Spleen (tissue), 11 donors: ENCODE measurements at regions not wholly inside any gene's neighbourhood (a gene's known extent, or its start where the extent isn't known, plus 50 kb on each side); places are given as distances from the start of the nearest gene placed in this dataset.
"Not testable (repeated sequence)": the region's sequence is repeated elsewhere in the genome, so short reads cannot be mapped to it uniquely, and the experiment has no call there.

Experiments used
- DNase-seq: peaks from one replicate; pipeline ENCODE4 v3.0.0-alpha.2; 2020
- H3K27ac ChIP-seq, 8 donors: fragments of 200-600 bp; sonication (generic) in 7 of 8; 1 replicate in 4 of 8; 2 replicates in 4 of 8; pipeline versions ENCODE4 v1.5.0 to v1.8.0; 2016 to 2021; ENCODE audit warnings: inconsistent platforms in 4 of 8, mild to moderate bottlenecking in 4 of 8, moderate library complexity in 1 of 8
- H3K27me3 ChIP-seq, 7 donors: fragments of 200-600 bp; sonication (generic) in 6 of 7; replicated peaks in 1 of 7; 1 replicate in 4 of 7; 2 replicates in 3 of 7; pipeline versions ENCODE4 v1.5.0 to v1.8.0; 2016 to 2021; ENCODE audit warnings: inconsistent platforms in 3 of 7, mild to moderate bottlenecking in 1 of 7
- H3K36me3 ChIP-seq, 6 donors: fragments of 200-600 bp; sonication (generic) in 5 of 6; 1 replicate in 4 of 6; 2 replicates in 2 of 6; pipeline versions ENCODE4 v1.5.0 to v1.8.0; 2016 to 2021; ENCODE audit warnings: inconsistent platforms in 2 of 6
- H3K4me1 ChIP-seq, 6 donors: fragments of 200-600 bp; sonication (generic) in 5 of 6; 1 replicate in 3 of 6; 2 replicates in 3 of 6; pipeline versions ENCODE4 v1.5.0 to v1.8.0; 2016 to 2021; ENCODE audit warnings: inconsistent platforms in 3 of 6
- H3K4me3 ChIP-seq, 8 donors: fragments of 200-600 bp; sonication (generic) in 7 of 8; 1 replicate in 4 of 8; 2 replicates in 4 of 8; pipeline versions ENCODE4 v1.5.0 to v1.8.0; 2016 to 2021; ENCODE audit warnings: inconsistent platforms in 4 of 8, mild to moderate bottlenecking in 4 of 8, moderate library complexity in 2 of 8
- H3K9me3 ChIP-seq, 8 donors: fragments of 200-600 bp; sonication (generic) in 7 of 8; 1 replicate in 4 of 8; 2 replicates in 4 of 8; pipeline versions ENCODE4 v1.5.0 to v1.8.0; 2016 to 2021; ENCODE audit warnings: inconsistent platforms in 4 of 8
- POLR2A ChIP-seq, 3 donors: fragments of 450-650 bp; IDR thresholded peaks; one replicate each; pipeline ENCODE4 v1.5.1; 2017; ENCODE audit warnings: antibody characterized with exemption in 3 of 3, mild to moderate bottlenecking in 1 of 3
- POLR2AphosphoS5 ChIP-seq, 3 donors: sonication (generic); formaldehyde crosslinking; IDR thresholded peaks; one replicate each; pipeline ENCODE4 v1.5.1; 2017; ENCODE audit warnings: antibody characterized with exemption in 3 of 3
- WGBS, 5 donors: extraction: QIAGEN DNeasy Blood & Tissue Kit in 3 of 5; methylation state at CpG; one replicate each; pipeline versions ENCODE4 v1.1.5 to v1.1.7; 2013 to 2018; 5-methylcytosine and 5-hydroxymethylcytosine counted together
- intact Hi-C: fragments of 100-400 bp; cut with DNase I; formaldehyde crosslinking; loops from one replicate; pipeline ENCODE4 v1.15.0; 2023; ENCODE audit warnings: low total_unique reads
- TF ChIP-seq, protein P1 (sequence below), 11 experiments: fragments of 200-600 bp in 7 of 11; fragments of 450-650 bp in 4 of 11; sonication (generic) in 4 of 11; IDR thresholded peaks in 8 of 11; conservative IDR thresholded peaks in 3 of 11; 1 replicate in 7 of 11; 2 replicates in 4 of 11; pipeline versions ENCODE4 v1.4.0 to v1.8.0; 2016 to 2021; ENCODE audit warnings: antibody characterized with exemption in 11 of 11, inconsistent platforms in 4 of 11, mild to moderate bottlenecking in 1 of 11
- donor health status: healthy with polysubstance abuse.
- donor health status: DM: no; HTN: no; CAD: no; lungs with moderate emphysema.
- donor health status: DM: no; HTN: no; CAD: no.
- donor health status: Bipolar disorder and iron deficiency.
- donor health status: healthy.
- donor health status: DM: no; HTN: no; CAD: no.
- donor health status: DM: yes; HTN: yes; CAD: no.

DNA sequence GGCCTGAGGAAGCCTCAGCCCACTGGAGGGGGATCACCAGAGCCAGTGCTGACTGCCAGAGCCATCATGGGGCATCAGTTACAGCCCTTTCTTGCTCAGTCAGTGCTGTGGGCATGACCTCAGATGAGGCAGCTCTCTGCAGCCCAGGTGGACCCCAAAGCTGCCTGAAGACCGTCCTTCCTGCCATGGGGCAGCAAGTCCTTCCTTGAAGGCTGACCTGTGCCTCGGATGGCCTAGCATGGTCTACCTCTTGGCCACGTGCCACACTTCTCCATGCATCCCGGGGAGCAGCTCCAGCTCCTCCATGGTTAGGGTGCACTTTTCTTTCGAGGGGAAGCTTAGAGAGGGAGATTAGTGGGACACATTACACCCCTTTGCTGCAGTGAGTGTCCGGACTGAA, 233.4 kb downstream of the VAPA start:
- intact Hi-C loops = no loop called here
- TF ChIP-seq POLR2AphosphoS5 (IDR thresholded peaks at IDR 0.05) (no peak), POLR2A (IDR thresholded peaks at IDR 0.05) (no peak)
- TF ChIP-seq, protein P1, sequence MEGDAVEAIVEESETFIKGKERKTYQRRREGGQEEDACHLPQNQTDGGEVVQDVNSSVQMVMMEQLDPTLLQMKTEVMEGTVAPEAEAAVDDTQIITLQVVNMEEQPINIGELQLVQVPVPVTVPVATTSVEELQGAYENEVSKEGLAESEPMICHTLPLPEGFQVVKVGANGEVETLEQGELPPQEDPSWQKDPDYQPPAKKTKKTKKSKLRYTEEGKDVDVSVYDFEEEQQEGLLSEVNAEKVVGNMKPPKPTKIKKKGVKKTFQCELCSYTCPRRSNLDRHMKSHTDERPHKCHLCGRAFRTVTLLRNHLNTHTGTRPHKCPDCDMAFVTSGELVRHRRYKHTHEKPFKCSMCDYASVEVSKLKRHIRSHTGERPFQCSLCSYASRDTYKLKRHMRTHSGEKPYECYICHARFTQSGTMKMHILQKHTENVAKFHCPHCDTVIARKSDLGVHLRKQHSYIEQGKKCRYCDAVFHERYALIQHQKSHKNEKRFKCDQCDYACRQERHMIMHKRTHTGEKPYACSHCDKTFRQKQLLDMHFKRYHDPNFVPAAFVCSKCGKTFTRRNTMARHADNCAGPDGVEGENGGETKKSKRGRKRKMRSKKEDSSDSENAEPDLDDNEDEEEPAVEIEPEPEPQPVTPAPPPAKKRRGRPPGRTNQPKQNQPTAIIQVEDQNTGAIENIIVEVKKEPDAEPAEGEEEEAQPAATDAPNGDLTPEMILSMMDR (IDR thresholded peaks at IDR 0.05 in 8 of 11, conservative IDR thresholded peaks at IDR 0.05 in 3 of 11) = no peak
- no peak overlapping the region for H3K27ac ChIP-seq
- H3K27me3 ChIP-seq = no peaks in the 10 kb centered on the region
- H3K36me3 ChIP-seq = no peaks in the 10 kb centered on the region
- DNase-seq = no peak
- no peak overlapping the region for H3K4me3 ChIP-seq
- H3K4me1 ChIP-seq = no peaks in the 10 kb centered on the region
- 85 to 95% (median 93%) methylated on average over 4 to 6 of the region's 6 CpGs for WGBS, 5 donors
- no peaks in the 10 kb centered on the region for H3K9me3 ChIP-seq

DNA sequence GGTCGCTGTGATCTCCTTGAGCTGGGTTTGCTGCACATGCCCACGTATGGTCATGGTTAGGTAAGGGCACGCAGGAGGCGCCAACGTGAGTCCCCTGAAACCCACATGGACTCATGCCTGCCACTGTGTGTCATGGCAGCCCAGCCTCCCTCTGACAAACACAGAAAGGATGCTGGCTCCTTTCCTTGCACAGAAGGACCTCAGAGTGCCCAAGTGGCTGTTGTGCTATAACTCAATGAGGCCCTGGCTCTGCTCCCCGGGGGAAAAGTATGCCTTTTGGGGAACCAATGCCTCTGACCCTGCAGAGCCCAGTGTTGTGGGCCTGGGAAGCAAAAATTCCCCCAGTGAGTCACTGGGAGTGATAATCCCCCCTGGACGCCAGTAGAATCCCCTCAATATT, 233.9 kb downstream of the VAPA start:
- intact Hi-C loops = no loop called here

DNA sequence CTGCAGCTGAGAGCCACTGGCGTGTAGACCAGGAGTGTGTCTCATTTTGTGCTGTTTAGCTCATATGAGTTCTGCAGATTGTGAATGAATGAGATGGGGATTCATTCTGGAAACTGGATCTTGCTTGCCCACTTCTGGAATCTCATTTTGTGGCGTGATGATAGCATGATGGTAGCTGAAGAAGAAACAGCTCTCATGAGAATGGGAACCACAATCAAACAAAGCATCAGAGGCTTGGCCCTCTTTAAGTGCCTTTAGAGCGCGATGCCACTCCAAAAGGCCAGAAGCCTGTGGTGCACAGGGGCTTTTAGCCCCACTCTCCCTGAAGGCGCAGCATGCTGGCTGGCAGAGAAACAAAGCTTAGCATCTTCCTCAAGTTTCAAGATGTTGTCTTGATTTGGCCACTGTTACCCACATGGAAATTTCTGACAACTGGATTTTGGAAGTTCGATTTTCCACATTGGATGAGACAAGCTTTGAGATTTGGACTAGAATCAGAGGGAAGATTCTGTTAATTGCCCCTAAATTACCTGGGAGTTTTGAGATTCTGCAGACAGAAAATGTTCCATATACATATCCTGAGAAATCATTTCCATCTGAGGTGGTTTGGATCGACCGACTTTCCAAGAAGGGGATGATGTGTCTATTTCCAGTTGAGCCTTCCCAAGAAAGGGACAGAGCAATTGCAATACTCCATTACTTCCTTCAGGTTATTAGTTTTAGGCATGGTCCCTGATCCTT, 234.5 kb downstream of the VAPA start:
- no peaks in the 10 kb centered on the region for H3K27me3 ChIP-seq
- no peak for DNase-seq
- intact Hi-C loops = no loop called here
- H3K9me3 ChIP-seq = no peaks in the 10 kb centered on the region
- H3K4me3 ChIP-seq = no peak overlapping the region
- TF ChIP-seq POLR2A (IDR thresholded peaks at IDR 0.05) (no peak), POLR2AphosphoS5 (IDR thresholded peaks at IDR 0.05) (no peak)
- TF ChIP-seq, protein P1 (IDR thresholded peaks at IDR 0.05 in 8 of 11, conservative IDR thresholded peaks at IDR 0.05 in 3 of 11) = no peak
- no peaks in the 10 kb centered on the region for H3K4me1 ChIP-seq
- H3K36me3 ChIP-seq = no peaks in the 10 kb centered on the region
- no peak overlapping the region for H3K27ac ChIP-seq
- 87 to 96% (median 94%) methylated on average over 8 of the region's 8 CpGs for WGBS, 5 donors

More for the DNA sequence above, 233.9 kb downstream of the VAPA start:
- Histone ChIP-seq H3K9me3 (no peaks in the 10 kb centered on the region), H3K4me1 (no peaks in the 10 kb centered on the region), H3K4me3 (no peak overlapping the region), H3K27me3 (no peaks in the 10 kb centered on the region), H3K27ac (no peak overlapping the region), H3K36me3 (no peaks in the 10 kb centered on the region)
- DNase-seq = no peak
- WGBS, 5 donors = 82 to 93% (median 91%) methylated on average over 5 to 7 of the region's 7 CpGs
- TF ChIP-seq, protein P1 (IDR thresholded peaks at IDR 0.05 in 8 of 11, conservative IDR thresholded peaks at IDR 0.05 in 3 of 11) = no peak
- TF ChIP-seq POLR2A (IDR thresholded peaks at IDR 0.05) (no peak), POLR2AphosphoS5 (IDR thresholded peaks at IDR 0.05) (no peak)

GRCh38 chr18:10149768-10150556, 236.1 kb downstream of the VAPA start:
- Histone ChIP-seq H3K4me3 (no peak overlapping the region), H3K27me3 (no peaks in the 10 kb centered on the region), H3K4me1 (no peaks in the 10 kb centered on the region), H3K36me3 (no peaks in the 10 kb centered on the region), H3K27ac (no peak overlapping the region), H3K9me3 (no peaks in the 10 kb centered on the region)
- intact Hi-C loops = no loop called here
- WGBS, 5 donors = 84 to 93% (median 87%) methylated on average over 9 of the region's 9 CpGs
- no peak for TF ChIP-seq POLR2AphosphoS5 (IDR thresholded peaks at IDR 0.05)
- TF ChIP-seq, protein P1 (IDR thresholded peaks at IDR 0.05 in 8 of 11, conservative IDR thresholded peaks at IDR 0.05 in 3 of 11) = no peak
- TF ChIP-seq POLR2A (IDR thresholded peaks at IDR 0.05) = no peak
- DNase-seq = no peak

DNA sequence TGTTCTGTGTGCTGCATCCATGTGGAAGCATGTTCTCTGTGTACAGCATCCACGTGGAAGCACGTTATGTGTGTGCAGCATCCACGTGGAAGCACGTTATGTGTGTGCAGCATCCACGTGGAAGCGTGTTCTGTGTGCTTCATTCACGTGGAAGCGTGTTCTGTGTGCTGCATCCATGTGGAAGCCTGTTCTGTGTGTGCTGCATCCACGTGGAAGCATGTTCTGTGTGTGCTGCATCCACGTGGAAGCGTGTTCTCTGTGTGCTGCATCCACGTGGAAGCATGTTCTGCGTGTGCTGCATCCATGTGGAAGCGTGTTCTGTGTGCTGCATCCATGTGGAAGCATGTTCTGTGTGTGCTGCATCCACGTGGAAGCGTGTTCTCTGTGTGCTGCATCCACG, 236.8 kb downstream of the VAPA start:
- H3K4me3 ChIP-seq, DNase-seq, intact Hi-C loops, H3K27me3 ChIP-seq, H3K36me3 ChIP-seq, H3K9me3 ChIP-seq, H3K4me1 ChIP-seq, H3K27ac ChIP-seq: not testable (repeated sequence)
- WGBS, 5 donors = 73 to 83% (median 82%) methylated on average over 16 to 17 of the region's 17 CpGs
